Left kidney (tissue), 1 donor: ENCODE measurements at regions not wholly inside any gene's neighbourhood (a gene's known extent, or its start where the extent isn't known, plus 50 kb on each side); places are given as distances from the start of the nearest gene placed in this dataset.
"Not testable (repeated sequence)": the region's sequence is repeated elsewhere in the genome, so short reads cannot be mapped to it uniquely, and the experiment has no call there.

Experiments used
- DNase-seq: peaks from one replicate; pipeline ENCODE4 v3.0.0-alpha.2; 2013

GRCh38 chr7:69526570-69526969 is 71.7 kb upstream of the AUTS2 start:
- DNase-seq = no peak

GRCh38 chr7:69527706-69528105 is 70.6 kb upstream of the AUTS2 start:
- DNase-seq = no peak

- DNase-seq = no peak
Observed at GRCh38 chr7:69531050-69531449, 67.2 kb upstream of the AUTS2 start.

DNA sequence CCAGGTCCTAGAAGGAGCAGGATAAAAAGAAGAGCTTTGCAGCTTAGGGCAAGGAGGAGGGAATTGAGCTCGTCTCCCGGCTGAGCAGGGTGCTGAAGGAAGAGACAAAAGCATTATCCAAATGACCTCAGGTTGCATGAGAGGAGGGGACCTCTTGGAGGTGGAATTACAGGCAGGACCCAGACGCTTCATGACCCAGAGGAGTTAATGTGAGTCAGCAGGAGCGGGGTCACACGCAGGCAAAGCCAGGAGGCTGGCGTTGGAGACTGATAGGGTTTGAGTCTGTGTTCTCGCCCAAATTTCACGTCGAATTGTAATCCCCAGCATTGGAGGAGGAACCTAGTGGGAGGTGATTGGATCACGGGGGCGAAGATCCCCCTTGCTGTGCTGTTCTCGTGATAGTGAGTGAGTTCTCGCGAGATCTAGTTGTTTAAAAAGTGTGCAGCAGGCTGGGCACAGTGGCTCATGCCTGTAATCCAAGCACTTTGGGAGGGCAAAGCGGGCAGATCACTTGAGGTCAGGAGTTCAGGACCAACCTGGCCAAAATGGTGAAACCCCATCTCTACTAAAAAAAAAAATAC is 63.7 kb upstream of the AUTS2 start:
- DNase-seq = no peak

- no peak for DNase-seq
Observed at GRCh38 chr7:69537691-69538090, 60.6 kb upstream of the AUTS2 start.

DNA sequence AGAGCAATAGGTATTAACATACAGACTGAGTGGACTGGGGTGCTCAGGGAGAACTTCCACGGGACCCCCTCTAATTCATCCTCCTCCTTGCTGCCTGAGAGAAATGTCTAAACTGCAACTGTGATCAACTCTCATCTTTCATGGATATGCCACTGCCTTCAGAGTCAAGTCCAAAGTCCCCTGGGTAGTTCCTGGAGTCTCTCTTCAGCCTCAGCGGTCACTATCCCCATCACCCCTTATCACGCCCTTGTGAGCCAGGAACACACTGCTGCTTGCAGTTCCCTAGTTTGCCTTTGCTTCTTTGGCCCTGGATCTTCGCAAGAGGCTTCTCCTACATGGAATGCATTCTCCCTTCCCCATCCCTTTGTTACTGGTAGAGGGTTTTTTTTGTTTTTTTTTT is 58.7 kb upstream of the AUTS2 start:
- no peak for DNase-seq

DNA sequence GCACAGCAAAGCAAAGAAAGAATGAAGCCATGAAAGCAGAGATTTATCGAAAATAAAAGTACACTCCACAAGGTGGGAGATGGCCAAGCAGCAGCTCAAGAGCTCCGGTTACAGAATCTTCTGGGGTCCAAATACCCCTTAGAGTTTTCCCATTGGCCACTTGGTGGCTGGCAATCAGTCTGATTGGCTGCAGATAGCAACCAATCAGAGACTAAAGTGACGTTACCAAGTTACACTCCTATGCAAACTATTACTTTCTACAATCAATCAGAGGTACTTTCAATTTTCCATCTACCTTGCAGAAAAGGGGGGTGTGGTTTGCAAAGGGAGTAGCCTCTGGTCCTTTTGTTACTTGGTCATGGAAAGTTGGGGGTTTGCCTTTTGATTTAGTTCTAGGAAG is 58.0 kb upstream of the AUTS2 start:
- DNase-seq = no peak

- DNase-seq = not testable (repeated sequence)
Observed at GRCh38 chr7:69541779-69542432, 56.4 kb upstream of the AUTS2 start.

DNA sequence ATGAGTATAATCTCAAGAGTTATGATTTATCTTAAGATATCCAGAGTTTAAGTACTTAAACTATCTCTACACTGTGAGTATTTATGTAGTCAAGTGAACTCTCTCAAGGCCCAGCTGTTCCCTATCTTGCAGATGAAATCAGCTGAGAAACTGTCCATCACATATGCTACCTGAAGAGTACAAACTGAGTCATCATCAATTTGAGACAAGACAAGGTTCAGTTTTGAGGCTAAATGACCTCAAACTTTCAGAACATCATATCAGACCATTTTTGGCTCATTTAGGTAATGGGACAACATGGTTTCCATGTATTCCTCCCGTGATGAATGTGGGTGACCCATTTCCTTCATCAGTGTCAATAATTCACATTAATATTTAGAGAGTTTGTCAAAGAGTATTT is 53.1 kb upstream of the AUTS2 start:
- no peak for DNase-seq
